Activated B cell treated with CpG ODN at 0.5 μM for 24 hours (primary cell): ENCODE measurements at regions not wholly inside any gene's neighbourhood (a gene's known extent, or its start where the extent isn't known, plus 50 kb on each side); places are given as distances from the start of the nearest gene placed in this dataset.
"Not testable (repeated sequence)": the region's sequence is repeated elsewhere in the genome, so short reads cannot be mapped to it uniquely, and the experiment has no call there.

Source experiments
- ATAC-seq: fragments of 200-7000 bp; cut with Tn5 transposase; one replicate; pipeline ENCODE4 v1.10.0; 2021; ENCODE audit warnings: low read depth, mild to moderate bottlenecking, moderate library complexity
- CTCF ChIA-PET: fragments of 350-600 bp; sonication (Branson Sonifier 250); formaldehyde crosslinking; loops from one replicate; lab custom pipeline; 2021; ENCODE audit warnings: antibody characterized with exemption; lab: Charles Lee
- POLR2A ChIA-PET: fragments of 350-600 bp; sonication (Branson Sonifier 250); formaldehyde crosslinking; loops from one replicate; lab custom pipeline; 2021; ENCODE audit warnings: antibody characterized with exemption; lab: Charles Lee
- DNase-seq: peaks from one replicate; pipeline ENCODE4 v3.0.0; 2022
- H3K27ac Mint-ChIP-seq: one replicate; pipeline ENCODE4 v1.8.0; 2020; ENCODE audit warnings: mixed read lengths
- H3K27me3 Mint-ChIP-seq: one replicate; pipeline ENCODE4 v1.8.0; 2021; ENCODE audit warnings: mixed read lengths
- H3K36me3 Mint-ChIP-seq: one replicate; pipeline ENCODE4 v1.8.0; 2021; ENCODE audit warnings: low read depth, mixed read lengths
- H3K4me1 Mint-ChIP-seq: one replicate; pipeline ENCODE4 v1.8.0; 2021; ENCODE audit warnings: mixed read lengths
- H3K4me3 Mint-ChIP-seq: one replicate; pipeline ENCODE4 v1.8.0; 2020; ENCODE audit warnings: mild to moderate bottlenecking, mixed read lengths
- H3K9me3 Mint-ChIP-seq: one replicate; pipeline ENCODE4 v1.8.0; 2020; ENCODE audit warnings: mixed read lengths
- intact Hi-C: fragments of 100-400 bp; cut with micrococcal nuclease; formaldehyde crosslinking; loops from one replicate; pipeline ENCODE4 v1.15.1; 2024
- TF ChIP-seq, protein P1 (sequence below): fragments of 200-600 bp; IDR thresholded peaks from one replicate; pipeline ENCODE4 v1.8.0; 2022; ENCODE audit warnings: antibody characterized with exemption, mild to moderate bottlenecking

DNA sequence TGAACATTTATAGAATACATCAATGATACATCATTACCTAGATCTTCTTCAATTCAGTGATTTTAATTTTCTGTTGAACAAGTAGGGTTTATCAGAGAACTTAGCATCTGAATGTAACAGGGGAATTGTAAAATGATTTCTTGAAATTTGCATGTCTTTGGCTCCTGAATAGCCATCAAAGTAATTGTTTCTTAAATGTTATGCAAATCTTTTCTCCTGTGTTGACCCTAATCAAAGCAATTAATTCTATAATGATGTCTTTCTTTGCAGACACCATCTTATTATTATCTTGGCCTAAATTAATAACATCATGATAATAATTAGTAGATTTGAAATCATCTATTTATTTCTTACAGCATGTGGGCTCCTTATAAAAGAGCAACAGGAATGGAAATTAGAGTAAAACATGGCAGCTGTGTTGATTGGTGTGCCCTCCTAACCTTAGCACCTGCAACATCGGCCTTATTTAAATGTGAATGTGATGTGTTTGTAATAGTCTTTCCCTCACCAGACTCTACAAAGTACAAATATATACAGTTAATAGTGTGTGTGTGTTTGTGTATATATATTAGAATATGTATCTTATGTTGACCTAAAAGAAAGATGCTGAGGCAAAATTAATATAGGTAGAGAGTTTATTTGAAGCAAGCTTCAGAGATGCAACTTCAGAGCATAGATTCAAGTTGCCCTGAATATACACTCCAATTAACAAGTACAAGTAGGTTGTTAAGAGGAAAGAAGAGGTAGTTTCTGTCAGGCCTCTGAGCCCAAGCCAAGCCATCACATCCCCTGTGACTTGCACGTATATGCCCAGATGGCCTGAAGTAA, 328.0 kb upstream of the TECRL start:
- Mint-ChIP-seq H3K9me3 (peaks cover 5% of the 10 kb centered on the region), H3K4me1 (no peaks in the 10 kb centered on the region), H3K36me3 (no peaks in the 10 kb centered on the region), H3K27ac (no peak overlapping the region), H3K4me3 (no peak overlapping the region), H3K27me3 (no peaks in the 10 kb centered on the region)
- ATAC-seq (no peak), DNase-seq (no peak)
- ChIA-PET CTCF (no interaction called here), POLR2A (no interaction called here)
- intact Hi-C loops, result no loop called here
- TF ChIP-seq, protein P1, sequence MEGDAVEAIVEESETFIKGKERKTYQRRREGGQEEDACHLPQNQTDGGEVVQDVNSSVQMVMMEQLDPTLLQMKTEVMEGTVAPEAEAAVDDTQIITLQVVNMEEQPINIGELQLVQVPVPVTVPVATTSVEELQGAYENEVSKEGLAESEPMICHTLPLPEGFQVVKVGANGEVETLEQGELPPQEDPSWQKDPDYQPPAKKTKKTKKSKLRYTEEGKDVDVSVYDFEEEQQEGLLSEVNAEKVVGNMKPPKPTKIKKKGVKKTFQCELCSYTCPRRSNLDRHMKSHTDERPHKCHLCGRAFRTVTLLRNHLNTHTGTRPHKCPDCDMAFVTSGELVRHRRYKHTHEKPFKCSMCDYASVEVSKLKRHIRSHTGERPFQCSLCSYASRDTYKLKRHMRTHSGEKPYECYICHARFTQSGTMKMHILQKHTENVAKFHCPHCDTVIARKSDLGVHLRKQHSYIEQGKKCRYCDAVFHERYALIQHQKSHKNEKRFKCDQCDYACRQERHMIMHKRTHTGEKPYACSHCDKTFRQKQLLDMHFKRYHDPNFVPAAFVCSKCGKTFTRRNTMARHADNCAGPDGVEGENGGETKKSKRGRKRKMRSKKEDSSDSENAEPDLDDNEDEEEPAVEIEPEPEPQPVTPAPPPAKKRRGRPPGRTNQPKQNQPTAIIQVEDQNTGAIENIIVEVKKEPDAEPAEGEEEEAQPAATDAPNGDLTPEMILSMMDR, result no peak

DNA sequence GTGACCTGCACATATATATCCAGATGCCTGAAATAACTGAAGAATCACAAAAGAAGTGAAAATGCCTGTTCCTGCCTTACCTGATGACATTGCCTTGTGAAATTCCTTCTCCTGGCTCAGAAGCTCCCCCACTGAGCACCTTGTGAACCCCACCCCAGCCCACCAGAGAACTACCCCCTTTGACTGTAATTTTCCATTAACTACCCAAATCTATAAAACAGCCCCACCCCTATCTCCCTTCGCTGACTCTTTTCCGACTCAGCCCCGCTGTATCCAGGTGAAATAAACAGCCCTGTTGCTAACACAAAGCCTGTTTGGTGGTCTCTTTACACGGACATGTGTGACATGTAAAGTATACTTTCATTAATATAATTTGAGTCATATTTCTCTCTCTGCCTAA, 320.3 kb upstream of the TECRL start:
- ATAC-seq (no peak), DNase-seq (no peak)
- Mint-ChIP-seq H3K9me3 (peaks cover 7% of the 10 kb centered on the region), H3K4me3 (no peak overlapping the region), H3K4me1 (no peaks in the 10 kb centered on the region), H3K27ac (no peak overlapping the region), H3K27me3 (no peaks in the 10 kb centered on the region), H3K36me3 (no peaks in the 10 kb centered on the region)
- CTCF ChIA-PET, result no interaction called here
- POLR2A ChIA-PET, result no interaction called here
- intact Hi-C loops, result no loop called here
- TF ChIP-seq, protein P1, result no peak

- intact Hi-C loops, result no loop called here
- ATAC-seq (no peak), DNase-seq (no peak)
- TF ChIP-seq, protein P1, result no peak
- no peaks in the 10 kb centered on the region for H3K36me3 Mint-ChIP-seq
- no peak overlapping the region for H3K4me3 Mint-ChIP-seq
- no peak overlapping the region for H3K27ac Mint-ChIP-seq
- ChIA-PET CTCF (no interaction called here), POLR2A (no interaction called here)
- no peaks in the 10 kb centered on the region for H3K4me1 Mint-ChIP-seq
- H3K27me3 Mint-ChIP-seq, result no peaks in the 10 kb centered on the region
- peaks cover 7% of the 10 kb centered on the region for H3K9me3 Mint-ChIP-seq
Observed at GRCh38 chr4:64727960-64728359, 318.7 kb upstream of the TECRL start.

- CTCF ChIA-PET, H3K27me3 Mint-ChIP-seq, H3K4me3 Mint-ChIP-seq, intact Hi-C loops, H3K4me1 Mint-ChIP-seq, H3K27ac Mint-ChIP-seq, DNase-seq, H3K36me3 Mint-ChIP-seq, ATAC-seq, H3K9me3 Mint-ChIP-seq, POLR2A ChIA-PET: not testable (repeated sequence)
Observed at GRCh38 chr4:64727391-64727790, 318.1 kb upstream of the TECRL start.

- Mint-ChIP-seq H3K27me3 (no peaks in the 10 kb centered on the region), H3K9me3 (peaks cover 7% of the 10 kb centered on the region), H3K4me3 (no peak overlapping the region), H3K27ac (no peak overlapping the region), H3K4me1 (no peaks in the 10 kb centered on the region), H3K36me3 (no peaks in the 10 kb centered on the region)
- ATAC-seq, result no peak
- intact Hi-C loops, result no loop called here
- ChIA-PET CTCF (no interaction called here), POLR2A (no interaction called here)
- TF ChIP-seq, protein P1, result no peak
- DNase-seq, result no peak
Observed at GRCh38 chr4:64724689-64725088, 315.4 kb upstream of the TECRL start.

- DNase-seq (no peak), ATAC-seq (no peak)
- Mint-ChIP-seq H3K4me3 (no peak overlapping the region), H3K36me3 (no peaks in the 10 kb centered on the region), H3K27me3 (no peaks in the 10 kb centered on the region), H3K27ac (no peak overlapping the region), H3K4me1 (no peaks in the 10 kb centered on the region), H3K9me3 (no peaks in the 10 kb centered on the region)
- intact Hi-C loops, result no loop called here
- ChIA-PET POLR2A (no interaction called here), CTCF (no interaction called here)
- TF ChIP-seq, protein P1, result no peak
Observed at GRCh38 chr4:64721106-64721505, 311.9 kb upstream of the TECRL start.
